ENCODE measurements at regions not wholly inside any gene's neighbourhood (a gene's known extent, or its start where the extent isn't known, plus 50 kb on each side); places are given as distances from the start of the nearest gene placed in this dataset.

GRCh38 chr12:5305886-5306545 is 125.9 kb upstream of the NTF3 start:
- TF ChIP-seq, protein P1, sequence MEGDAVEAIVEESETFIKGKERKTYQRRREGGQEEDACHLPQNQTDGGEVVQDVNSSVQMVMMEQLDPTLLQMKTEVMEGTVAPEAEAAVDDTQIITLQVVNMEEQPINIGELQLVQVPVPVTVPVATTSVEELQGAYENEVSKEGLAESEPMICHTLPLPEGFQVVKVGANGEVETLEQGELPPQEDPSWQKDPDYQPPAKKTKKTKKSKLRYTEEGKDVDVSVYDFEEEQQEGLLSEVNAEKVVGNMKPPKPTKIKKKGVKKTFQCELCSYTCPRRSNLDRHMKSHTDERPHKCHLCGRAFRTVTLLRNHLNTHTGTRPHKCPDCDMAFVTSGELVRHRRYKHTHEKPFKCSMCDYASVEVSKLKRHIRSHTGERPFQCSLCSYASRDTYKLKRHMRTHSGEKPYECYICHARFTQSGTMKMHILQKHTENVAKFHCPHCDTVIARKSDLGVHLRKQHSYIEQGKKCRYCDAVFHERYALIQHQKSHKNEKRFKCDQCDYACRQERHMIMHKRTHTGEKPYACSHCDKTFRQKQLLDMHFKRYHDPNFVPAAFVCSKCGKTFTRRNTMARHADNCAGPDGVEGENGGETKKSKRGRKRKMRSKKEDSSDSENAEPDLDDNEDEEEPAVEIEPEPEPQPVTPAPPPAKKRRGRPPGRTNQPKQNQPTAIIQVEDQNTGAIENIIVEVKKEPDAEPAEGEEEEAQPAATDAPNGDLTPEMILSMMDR (conservative IDR thresholded peaks at IDR 0.05 in 1 of 2, IDR thresholded peaks at IDR 0.05 in 1 of 2; ENCODE audit: extremely low read depth in 1 of 2, insufficient read depth in 1 of 2, low read depth in 1 of 2, low read length in 2 of 2) = no peak
- no peak for TF ChIP-seq EZH2 (IDR thresholded peaks at IDR 0.05; ENCODE audit: borderline replicate concordance, low read length)
